AG20443 (cell line): ENCODE measurements at regions not wholly inside any gene's neighbourhood (a gene's known extent, or its start where the extent isn't known, plus 50 kb on each side); places are given as distances from the start of the nearest gene placed in this dataset.
"Not testable (repeated sequence)": the region's sequence is repeated elsewhere in the genome, so short reads cannot be mapped to it uniquely, and the experiment has no call there.

Experiments used
- DNase-seq: peaks from one replicate; pipeline ENCODE4 v3.0.0; 2012; ENCODE audit warnings: low spot score, mixed read lengths

DNA sequence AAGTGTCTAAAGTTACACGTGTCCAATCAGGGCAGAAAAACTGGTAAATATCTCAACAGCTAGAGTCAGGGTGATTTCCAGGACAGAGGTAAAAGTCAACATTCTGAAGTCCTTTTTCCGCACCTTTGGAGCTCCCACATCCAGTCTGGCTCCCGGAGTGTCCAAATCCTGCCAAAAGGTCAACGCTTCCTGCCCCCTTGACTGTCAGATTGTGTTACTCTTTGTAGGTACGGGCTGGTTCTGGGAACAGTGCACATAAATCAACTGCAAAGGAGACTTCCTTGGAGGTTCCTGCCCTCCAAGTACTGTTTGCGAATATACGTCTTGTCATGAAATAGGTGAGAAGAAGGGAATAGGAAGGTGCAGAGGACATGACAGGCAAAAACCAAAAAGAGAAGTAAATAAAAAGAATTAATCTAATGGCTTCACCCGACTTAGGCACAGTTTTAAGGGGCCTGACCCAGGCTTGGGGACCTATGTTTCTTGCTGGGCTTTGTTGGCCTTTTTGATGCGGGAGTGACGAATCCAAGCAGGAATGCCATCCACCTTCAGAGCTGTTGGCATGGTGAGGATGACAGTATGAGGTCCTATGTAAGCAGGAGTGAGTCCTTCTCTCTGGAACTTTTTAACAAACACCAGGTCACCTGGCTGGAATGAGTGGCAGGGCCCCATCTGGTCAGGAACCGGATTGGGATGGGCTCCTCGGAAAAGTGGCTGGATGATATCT, 155.4 kb downstream of the TRIM27 start:
- no peak for DNase-seq

DNA sequence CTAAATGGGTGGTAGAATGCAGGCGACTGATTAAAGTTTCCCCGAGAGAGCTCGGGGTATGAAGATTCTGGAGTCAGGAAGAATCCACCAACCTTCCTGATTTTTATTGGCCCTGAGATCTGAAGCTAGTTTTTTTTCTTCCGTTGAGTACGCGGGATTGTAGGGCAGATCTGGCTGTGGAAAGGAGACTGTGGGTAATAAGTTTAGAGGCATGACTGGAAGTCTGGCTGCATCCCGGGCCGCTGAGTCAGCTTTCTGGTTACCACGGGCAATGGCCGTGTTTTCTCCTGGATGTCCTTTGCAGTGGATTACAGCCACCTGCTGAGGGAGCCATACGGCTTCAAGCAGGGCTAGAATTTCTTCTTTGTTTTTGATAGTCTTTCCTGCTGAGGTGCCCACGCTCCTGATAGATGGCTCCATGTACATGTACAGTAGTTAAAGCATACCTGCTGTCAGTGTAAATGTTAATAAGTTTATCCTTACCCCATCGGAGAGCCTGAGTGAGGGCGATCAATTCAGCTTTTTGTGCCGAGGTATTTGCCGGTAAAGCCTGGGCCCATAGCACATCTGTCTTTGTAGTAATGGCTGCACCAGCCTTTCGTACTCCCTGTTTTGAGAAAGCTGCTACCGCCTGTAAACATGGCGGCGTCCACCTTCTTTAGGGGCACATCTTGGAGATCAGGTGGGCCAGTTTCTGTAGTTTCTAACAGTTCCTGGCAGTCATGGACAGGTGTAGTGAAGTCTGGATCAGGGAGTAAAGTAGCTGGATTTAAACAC, 154.0 kb downstream of the TRIM27 start:
- DNase-seq: peak; percentile 58

DNA sequence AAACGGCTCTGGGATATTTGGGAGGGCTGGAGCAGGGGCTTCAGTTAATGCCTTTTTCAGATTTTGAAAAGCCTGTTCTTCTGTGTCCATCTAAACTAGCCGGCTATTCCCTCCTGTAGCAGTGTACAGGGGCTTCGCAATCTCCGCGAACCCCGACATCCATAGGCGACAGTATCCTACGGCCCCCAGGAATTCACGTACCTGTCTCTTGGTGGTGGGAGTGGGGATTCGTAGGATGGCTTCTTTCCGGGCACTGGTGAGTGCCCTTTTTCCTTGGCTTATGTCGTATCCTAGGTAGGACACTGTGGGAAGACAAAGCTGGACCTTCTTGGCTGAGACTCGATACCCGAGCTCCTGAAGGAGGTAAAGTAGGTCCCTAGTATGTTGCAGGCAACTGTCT, 153.1 kb downstream of the TRIM27 start:
- DNase-seq: no peak

DNA sequence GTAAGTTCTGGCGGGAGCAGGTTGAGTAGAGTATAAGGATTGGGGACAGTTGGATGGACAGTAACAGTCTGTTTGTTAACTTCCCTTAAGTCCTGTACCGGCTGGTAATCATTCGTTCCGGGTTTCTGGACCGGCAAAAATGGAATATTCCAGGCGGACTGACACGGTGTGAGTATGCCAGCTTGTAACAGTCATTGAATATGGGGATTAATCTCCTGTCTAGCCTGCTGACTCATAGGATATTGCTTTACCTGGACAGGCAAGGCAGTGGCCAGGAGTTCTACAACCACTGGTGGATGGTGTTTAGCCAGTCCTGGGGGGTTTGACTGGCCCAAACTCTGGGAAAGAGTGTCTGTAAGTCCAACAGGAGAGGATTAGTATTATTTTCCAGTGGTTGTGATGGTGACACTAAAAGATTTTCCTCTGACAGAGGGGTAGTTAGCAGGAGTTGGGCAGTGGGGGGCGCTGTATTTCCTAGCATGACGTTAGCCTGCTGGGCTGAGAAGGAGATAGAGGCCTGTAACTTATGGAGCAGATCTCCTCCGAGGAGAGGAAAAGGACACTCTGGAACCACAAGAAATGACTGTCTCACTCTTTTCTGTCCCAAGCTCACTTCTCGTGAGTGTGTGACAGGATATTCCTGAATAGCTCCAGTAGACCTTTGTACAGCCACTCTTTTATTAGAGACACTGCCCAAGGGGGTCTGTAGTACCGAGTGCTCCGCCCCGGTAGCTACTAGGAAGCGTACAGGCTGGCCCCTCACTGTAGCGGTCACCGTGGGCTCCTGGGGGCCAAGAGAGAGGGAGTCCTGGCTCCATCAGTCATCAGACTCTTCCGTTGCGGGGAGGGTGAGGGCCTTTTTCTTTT, 152.2 kb downstream of the TRIM27 start:
- DNase-seq: no peak

GRCh38 chr6:28772480-28773381, 151.1 kb downstream of the TRIM27 start:
- no peak for DNase-seq

GRCh38 chr6:28774292-28775051, 149.3 kb downstream of the TRIM27 start:
- DNase-seq: no peak

DNA sequence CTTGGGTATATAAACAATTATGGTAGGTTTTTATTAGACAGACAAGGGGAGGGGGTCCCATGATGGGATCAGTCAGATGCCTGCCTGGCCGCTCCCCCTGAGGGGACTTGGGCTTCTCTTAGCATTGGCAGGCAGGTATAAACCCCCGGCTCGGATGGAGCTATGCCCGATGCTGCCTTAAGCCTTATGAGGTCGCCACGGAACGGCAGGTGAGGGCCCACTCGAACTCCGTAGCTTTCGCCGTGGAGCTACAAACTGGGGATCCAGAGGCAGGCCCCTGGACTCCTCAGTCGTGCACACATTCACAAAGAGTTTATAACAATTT, 148.8 kb downstream of the TRIM27 start:
- DNase-seq: no peak

- DNase-seq: no peak
Measured at GRCh38 chr6:28775405-28776129, 148.2 kb downstream of the TRIM27 start.

DNA sequence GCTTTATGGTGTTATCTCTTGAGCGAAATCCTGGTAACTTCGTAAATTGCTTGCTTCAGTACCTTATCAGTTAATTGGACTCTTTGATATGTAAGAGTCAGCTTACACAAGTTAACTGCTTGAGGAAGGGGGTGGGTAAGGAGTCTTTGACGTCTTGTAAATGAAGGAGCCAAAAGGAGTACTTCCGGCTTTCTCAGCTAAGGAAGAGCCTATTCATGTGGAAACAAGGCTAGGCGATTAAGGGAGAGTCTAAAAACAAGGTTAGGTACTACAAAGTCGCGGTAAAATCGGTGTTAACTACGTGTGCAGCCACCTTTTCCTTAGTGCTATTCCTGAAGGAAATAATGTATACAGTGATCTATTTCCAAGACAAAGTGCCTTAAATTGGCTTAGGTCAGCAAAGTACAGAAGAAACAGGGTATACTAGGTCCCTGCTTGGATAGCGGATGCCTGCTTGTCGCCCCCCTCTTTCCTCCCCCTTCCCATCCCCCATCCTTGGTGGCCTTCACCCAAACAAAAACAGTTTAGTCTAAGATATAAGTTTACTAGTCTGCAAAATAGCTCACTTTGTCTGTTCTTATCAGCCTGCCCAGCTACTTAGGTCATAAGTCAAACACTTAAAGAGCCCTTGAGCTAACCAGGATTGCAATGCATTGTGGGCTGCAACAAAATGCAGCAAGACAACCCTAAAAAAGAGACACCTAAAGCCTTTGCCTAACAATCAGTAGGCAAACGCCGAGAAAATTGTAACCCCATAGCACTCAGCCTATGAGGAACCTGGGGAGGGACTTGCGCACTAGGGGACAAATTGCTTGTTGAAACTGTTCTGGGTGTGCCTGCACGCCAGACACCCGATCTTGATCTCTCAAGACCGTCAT, 147.3 kb downstream of the TRIM27 start:
- no peak for DNase-seq

- no peak for DNase-seq
Measured at GRCh38 chr6:28777147-28777461, 146.7 kb downstream of the TRIM27 start.

DNA sequence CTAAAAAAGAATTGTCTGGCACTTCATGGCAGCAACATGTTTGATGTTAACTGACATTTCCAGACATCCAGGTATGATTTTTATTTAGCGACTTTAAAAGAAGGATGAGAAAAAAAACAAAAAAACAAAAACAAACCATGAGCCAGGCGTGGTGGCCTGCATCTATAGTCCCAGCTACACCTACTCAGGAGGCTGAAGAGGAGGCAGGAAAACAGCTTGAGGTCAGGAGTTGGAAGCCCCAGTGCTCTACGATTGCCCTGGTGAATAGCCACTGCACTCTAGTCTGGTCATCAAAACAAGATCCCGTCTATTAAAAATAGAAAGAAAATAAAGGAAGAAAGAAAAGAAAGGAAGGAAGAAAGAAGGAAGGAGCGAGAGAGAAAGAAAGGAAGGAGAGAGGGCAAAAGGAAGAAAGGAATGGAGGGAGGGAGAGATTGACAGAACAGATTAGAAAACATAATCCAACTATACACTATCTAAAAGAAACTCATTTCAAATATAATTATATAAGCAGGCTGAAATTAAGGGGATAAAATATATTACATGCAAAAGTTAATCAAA, 141.6 kb downstream of the TRIM27 start:
- no peak for DNase-seq

DNA sequence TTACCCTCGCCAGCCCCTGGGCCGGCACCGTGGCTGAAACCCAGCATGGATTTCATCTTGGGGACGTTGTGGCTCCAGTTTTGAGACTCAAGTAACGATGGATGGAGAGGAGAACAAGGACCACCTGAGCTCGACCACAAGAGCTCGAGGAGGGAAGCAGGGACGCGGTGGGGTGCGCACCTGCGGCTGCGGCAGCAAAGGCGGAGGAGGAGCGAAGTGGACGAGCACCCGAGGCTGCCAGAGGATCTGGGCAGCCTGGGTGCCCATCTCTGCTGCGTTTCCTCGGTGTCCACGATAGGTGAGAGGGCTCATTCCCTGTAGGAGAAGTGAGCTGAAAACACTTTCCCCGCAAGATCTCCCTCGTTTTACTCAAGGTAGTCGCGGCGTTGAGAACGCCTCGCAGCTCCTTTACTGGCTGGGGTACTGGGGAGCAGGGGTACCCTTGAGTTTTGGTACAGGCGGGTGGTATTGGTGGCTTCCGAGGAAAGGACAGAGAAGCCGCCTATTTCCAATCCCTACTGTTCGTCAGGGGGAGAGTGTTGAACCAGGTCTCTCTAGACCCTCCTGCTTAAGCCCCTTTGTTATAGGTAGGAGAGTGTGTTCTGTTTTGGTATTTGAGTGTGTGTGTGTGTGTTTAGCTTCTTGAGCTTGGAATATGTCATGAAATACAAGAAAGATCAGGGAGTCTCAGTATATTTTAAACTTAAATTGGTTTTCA, 137.7 kb downstream of the TRIM27 start:
- DNase-seq: no peak

DNA sequence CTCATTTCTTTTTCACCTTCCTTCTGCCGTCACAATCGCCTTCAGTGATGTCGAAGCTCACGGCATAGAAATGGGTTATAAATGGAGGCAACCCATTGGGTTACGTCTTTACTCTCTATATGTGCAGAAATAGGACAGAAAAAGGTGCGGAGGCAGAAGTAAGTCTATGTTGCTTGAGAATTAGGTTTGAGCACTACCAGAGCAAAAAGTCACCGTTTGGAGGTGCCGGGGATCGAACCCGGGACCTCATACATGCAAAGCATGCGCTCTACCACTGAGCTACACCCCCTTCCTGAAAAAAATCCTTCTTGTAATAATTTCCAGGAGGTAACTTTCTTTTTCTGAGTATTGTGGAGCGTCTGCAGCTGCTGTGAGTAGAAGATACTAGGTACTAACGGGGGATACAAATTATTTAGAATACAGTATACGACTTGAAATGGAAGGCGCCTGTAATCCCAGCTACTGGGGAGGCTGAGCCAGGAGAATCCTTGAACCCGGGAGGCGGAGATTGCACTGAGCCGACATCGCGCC, 134.2 kb downstream of the TRIM27 start:
- DNase-seq: peak; percentile 19

- no peak for DNase-seq
Measured at GRCh38 chr6:28791002-28791383, 132.8 kb downstream of the TRIM27 start.

DNA sequence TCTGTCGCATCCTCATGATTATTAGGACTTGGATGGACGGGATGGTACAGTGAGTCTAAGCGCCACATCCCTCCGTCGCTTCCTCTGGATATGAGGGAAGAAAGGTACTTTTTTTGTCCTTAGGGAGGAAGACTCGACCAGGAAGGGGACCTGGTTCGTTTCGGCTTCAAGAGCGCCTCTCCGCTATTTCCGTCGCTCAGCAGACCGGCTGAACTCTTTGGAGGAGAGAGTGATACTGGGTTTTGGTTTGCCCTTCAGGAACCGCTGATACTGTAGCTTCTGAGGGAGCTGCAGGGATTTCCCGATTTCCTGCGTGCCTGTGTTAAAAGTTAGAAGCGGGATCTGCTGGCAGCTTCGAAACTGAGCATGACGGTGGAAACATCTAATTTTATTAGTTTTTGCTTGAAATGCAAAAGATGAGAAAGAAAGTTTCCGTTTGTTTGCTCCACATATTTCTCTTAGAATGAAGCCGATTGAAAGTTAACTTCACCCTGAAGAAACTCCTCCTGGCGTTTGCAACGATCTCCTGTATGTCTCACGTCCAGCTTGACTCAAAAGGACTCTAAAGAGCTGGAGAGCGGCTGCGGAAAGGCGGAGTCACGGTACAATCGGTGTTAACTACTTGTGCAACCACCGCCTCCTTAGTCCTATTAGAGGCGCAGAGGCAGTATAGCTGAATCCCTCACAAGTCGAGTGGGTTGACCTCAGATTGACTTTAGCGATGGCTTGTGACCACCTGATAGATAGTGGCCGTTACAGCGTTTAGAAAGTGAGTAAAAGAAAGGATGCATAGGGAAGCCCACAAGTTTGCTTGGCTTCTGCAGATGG, 129.4 kb downstream of the TRIM27 start:
- DNase-seq: peak; percentile 37

DNA sequence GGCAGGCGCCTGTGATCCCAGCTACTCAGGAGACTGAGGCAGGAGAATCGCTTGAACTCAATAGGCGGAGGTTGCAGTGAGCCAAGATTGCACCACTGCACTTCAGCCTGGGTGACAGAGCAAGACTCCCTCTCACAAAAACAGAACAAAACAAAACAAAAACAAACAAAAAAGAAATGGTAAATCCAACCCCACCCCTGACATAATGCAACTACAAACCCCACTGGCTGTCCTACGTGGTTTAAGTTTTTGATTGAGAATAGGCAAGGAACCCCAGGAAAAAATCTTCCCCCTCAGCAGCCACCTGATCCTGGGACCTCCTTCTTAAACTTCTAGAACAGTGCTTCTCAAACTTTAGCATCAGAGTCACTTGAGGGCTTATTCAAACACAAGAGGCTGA, 123.1 kb downstream of the TRIM27 start:
- DNase-seq: not testable (repeated sequence)
